Kidney (tissue), 13 donors: ENCODE measurements at regions not wholly inside any gene's neighbourhood (a gene's known extent, or its start where the extent isn't known, plus 50 kb on each side); places are given as distances from the start of the nearest gene placed in this dataset.

ENCODE experiments used
- DNase-seq, 5 donors: peaks; one replicate each; pipeline ENCODE4 v3.0.0-alpha.2; 2013 to 2020
- FAIRE-seq: peaks from 2 replicates; lab custom pipeline; 2012; peaks lifted over from hg19 to GRCh38; lab: Jason Lieb, UNC
- H3K27ac ChIP-seq, 2 donors: one replicate each; pipeline ENCODE4 v1.7.0; 2013; ENCODE audit warnings: low read depth in 2 of 2, low read length in 2 of 2, inconsistent platforms in 1 of 2
- H3K27me3 ChIP-seq: one replicate; pipeline ENCODE4 v1.7.1; 2013; ENCODE audit warnings: low read length, inconsistent platforms; ENCODE audit not compliant: control insufficient read depth, insufficient read depth
- H3K36me3 ChIP-seq, 3 donors: one replicate each; pipeline versions ENCODE4 v1.7.0 to v1.7.1; 2013; ENCODE audit warnings: low read length in 3 of 3, control low read depth in 1 of 3, inconsistent platforms in 1 of 3; ENCODE audit not compliant: insufficient read depth in 3 of 3, control insufficient read depth in 2 of 3
- H3K4me1 ChIP-seq, 3 donors: one replicate each; pipeline versions ENCODE4 v1.7.0 to v1.7.1; 2013; ENCODE audit warnings: low read length in 3 of 3, inconsistent platforms in 1 of 3, low read depth in 1 of 3; ENCODE audit not compliant: control insufficient read depth in 2 of 3, insufficient read depth in 2 of 3
- H3K4me3 ChIP-seq, 3 donors: one replicate each; pipeline versions ENCODE4 v1.7.0 to v1.8.1; 2013; ENCODE audit warnings: low read length in 3 of 3, control low read depth in 1 of 3, inconsistent platforms in 1 of 3
- H3K9ac ChIP-seq, 3 donors: one replicate each; pipeline versions ENCODE4 v1.7.0 to v1.7.1; 2013; ENCODE audit warnings: low read length in 3 of 3, control low read depth in 1 of 3, inconsistent platforms in 1 of 3
- H3K9me3 ChIP-seq, 3 donors: one replicate each; pipeline versions ENCODE4 v1.7.0 to v1.7.1; 2013; ENCODE audit warnings: low read length in 3 of 3, control low read depth in 1 of 3, inconsistent platforms in 1 of 3; ENCODE audit not compliant: control insufficient read depth in 2 of 3, insufficient read depth in 1 of 3
- CTCF ChIP-seq: IDR thresholded peaks from 3 replicates; pipeline ENCODE4 v1.5.1; 2012; ENCODE audit warnings: mild to moderate bottlenecking, moderate library complexity, borderline replicate concordance; ENCODE audit not compliant: insufficient read depth; ENCODE audit errors: extremely low read depth
- intact Hi-C: fragments of 100-400 bp; cut with DNase I; formaldehyde crosslinking; loops from one replicate; pipeline ENCODE4 v1.11.1; 2022
- donor health status: control.
- donor health status: control.
- donor health status: control.
- donor health status: control.
- donor health status: control.
- donor health status: DM: yes; HTN: yes; CAD: no.
- donor health status: Normal renal cell carcinoma (clear cell type).

- DNase-seq, result peak in 3 of 5 donors; percentile 67 to 86 (median 81)
- peaks cover 0 to 6% (median 5%) of the 10 kb centered on the region in 3 donors for H3K4me1 ChIP-seq
- no peak for TF ChIP-seq CTCF
- H3K9ac ChIP-seq, result no peak overlapping the region
- no peaks in the 10 kb centered on the region for H3K9me3 ChIP-seq
- peak overlapping the region; percentile 6 to 79 for H3K27ac ChIP-seq
- no peaks in the 10 kb centered on the region for H3K36me3 ChIP-seq
- FAIRE-seq, result no peak
- H3K27me3 ChIP-seq, result no peaks in the 10 kb centered on the region
- peak overlapping the region in 1 of 3 donors; percentile 7 for H3K4me3 ChIP-seq
- intact Hi-C loops, result no loop called here
Measured at GRCh38 chr13:24063281-24063877, 97.1 kb upstream of the SPATA13 start.

GRCh38 chr13:24064371-24064770, 96.1 kb upstream of the SPATA13 start:
- H3K4me1 ChIP-seq, result peaks cover 0 to 6% (median 5%) of the 10 kb centered on the region in 3 donors
- no peak overlapping the region for H3K9ac ChIP-seq
- H3K36me3 ChIP-seq, result no peaks in the 10 kb centered on the region
- no peak for TF ChIP-seq CTCF
- H3K27me3 ChIP-seq, result no peaks in the 10 kb centered on the region
- intact Hi-C loops, result no loop called here
- H3K4me3 ChIP-seq, result no peak overlapping the region
- no peak for FAIRE-seq
- DNase-seq, result peak in 1 of 5 donors; percentile 29
- H3K9me3 ChIP-seq, result no peaks in the 10 kb centered on the region
- peak overlapping the region; percentile 6 to 79 for H3K27ac ChIP-seq

- Histone ChIP-seq H3K9me3 (no peaks in the 10 kb centered on the region), H3K4me3 (no peak overlapping the region), H3K9ac (no peak overlapping the region), H3K4me1 (peaks cover 0 to 6% (median 5%) of the 10 kb centered on the region in 3 donors), H3K27ac (no peak overlapping the region), H3K36me3 (no peaks in the 10 kb centered on the region), H3K27me3 (no peaks in the 10 kb centered on the region)
- no peak for TF ChIP-seq CTCF
- intact Hi-C loops, result no loop called here
- no peak for DNase-seq
- FAIRE-seq, result no peak
Measured at GRCh38 chr13:24065176-24065575, 95.3 kb upstream of the SPATA13 start.
